Astrocyte of the spinal cord (primary cell): ENCODE measurements at regions not wholly inside any gene's neighbourhood (a gene's known extent, or its start where the extent isn't known, plus 50 kb on each side); places are given as distances from the start of the nearest gene placed in this dataset.
A peak's percentile ranks its signal among the peaks of the same experiment; 100 is the strongest.

ENCODE experiments used
- DNase-seq: peaks from one replicate; pipeline ENCODE4 v3.0.0; 2011; ENCODE audit warnings: low read depth, low spot score
- H3K4me3 ChIP-seq: 2 replicates; pipeline ENCODE4 v1.5.1; 2011; ENCODE audit warnings: low read depth, mild to moderate bottlenecking, low read length, moderate library complexity
- in situ Hi-C: cut with HindIII; loops from 2 replicates; pipeline ENCODE4 v1.10.0; 2017; ENCODE audit warnings: low sequenced_read_pairs
- TF ChIP-seq, protein P1 (sequence below): IDR thresholded peaks from 2 replicates; pipeline ENCODE4 v1.5.1; 2012; ENCODE audit warnings: low read depth, mild to moderate bottlenecking, low read length, inconsistent platforms

GRCh38 chr3:43862992-43863805 is 172.5 kb downstream of the ABHD5 start:
- DNase-seq, result no peak
- H3K4me3 ChIP-seq, result no peak overlapping the region
- TF ChIP-seq, protein P1, sequence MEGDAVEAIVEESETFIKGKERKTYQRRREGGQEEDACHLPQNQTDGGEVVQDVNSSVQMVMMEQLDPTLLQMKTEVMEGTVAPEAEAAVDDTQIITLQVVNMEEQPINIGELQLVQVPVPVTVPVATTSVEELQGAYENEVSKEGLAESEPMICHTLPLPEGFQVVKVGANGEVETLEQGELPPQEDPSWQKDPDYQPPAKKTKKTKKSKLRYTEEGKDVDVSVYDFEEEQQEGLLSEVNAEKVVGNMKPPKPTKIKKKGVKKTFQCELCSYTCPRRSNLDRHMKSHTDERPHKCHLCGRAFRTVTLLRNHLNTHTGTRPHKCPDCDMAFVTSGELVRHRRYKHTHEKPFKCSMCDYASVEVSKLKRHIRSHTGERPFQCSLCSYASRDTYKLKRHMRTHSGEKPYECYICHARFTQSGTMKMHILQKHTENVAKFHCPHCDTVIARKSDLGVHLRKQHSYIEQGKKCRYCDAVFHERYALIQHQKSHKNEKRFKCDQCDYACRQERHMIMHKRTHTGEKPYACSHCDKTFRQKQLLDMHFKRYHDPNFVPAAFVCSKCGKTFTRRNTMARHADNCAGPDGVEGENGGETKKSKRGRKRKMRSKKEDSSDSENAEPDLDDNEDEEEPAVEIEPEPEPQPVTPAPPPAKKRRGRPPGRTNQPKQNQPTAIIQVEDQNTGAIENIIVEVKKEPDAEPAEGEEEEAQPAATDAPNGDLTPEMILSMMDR, result no peak
- in situ Hi-C loops, result no loop called here

DNA sequence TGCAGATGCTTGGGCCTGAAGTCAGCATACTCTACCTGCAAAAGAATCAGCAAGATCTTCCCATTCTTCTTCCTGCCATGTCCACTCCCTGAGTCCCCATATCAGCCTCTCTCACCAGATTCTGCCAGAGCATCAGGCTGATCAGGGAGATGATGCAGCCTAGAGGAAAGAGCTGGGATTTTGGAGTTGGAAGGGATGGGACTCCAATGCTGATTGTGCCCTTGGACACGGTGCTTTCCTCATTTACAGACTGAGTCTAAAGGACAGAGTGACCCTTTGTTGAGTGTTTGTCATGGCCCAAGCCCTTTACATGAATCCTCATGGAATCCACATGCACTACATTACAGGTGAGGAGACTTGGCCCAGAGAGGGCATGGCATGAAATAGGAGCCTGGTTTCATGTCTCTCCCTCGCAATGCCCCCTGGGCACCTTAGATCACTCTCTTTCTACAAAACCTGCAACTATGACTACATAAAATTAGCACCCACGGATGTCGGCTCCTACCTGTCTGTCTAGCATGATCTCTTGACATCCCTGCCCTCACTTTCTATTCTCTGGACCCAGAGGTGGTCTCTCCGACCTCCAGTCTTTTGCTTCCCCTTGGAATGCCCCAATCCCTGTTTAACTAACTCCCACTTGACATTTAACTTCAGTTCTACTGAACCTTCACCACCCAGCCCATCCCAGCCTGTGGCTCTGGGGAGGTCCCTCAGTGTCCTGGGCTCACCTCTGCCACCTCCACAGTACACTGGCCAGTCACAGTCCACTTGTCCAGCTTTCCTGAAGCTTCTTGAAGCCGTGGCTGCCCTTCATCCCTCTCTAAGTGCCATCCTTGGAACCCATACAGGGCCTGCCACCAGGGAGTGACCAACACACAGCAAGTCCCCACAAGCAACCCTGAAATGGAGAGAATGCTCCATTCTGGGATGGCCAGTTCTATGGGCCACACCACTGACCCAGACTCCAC is 173.5 kb downstream of the ABHD5 start:
- no peak overlapping the region for H3K4me3 ChIP-seq
- no peak for DNase-seq
- in situ Hi-C loops, result no loop called here
- TF ChIP-seq, protein P1, result no peak

DNA sequence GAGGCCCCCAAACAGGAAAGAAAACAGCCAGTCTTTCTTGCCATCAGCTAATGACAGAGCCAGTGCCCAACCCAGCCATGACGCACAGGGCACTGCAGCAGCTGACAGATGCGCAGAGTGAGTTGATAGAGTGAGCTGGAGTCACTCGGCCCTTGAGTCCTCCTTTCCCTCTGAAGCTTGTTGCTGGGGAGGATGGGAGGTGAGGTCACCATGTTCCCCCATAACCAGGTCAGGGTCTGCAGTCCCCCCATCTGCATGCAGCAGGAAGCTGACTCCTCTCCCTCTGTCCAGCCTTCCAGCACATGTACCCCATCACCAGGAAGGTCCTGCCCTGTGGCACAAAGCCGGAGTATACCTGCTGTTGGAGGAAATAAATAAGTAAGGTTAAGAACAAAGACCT is 174.6 kb downstream of the ABHD5 start:
- TF ChIP-seq, protein P1, result no peak
- no peak for DNase-seq
- in situ Hi-C loops, result no loop called here
- no peak overlapping the region for H3K4me3 ChIP-seq

DNA sequence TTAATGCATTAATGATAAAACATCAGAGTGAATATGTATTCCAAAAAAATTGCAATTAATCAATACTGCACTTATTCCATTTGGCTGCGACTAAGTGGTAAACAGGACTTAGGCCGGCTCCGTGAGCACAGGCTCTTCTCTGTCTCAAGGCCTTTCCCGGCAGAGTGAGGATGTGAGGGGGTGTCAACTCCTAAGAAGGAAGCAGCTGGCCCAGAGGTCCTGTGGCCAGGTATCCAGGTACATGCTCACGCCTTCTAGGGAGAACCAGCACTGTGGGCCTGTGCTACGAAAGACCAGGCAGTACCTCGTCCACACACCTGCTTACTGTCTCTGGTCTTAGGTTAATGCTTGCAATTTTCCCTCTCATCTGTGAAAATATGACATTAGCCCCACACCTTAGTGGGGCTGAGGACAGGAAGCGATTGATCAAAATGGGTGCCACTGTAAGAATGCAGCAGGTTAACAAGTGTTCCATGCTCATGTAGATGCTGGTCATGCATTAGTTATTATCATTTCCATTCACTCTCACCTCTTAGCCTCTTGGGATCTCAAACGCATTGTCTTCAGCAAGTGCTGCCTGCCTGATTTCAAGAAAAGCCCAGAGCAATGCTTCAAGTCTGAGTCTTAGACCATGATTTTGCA is 175.3 kb downstream of the ABHD5 start:
- in situ Hi-C loops, result no loop called here
- TF ChIP-seq, protein P1, result no peak

GRCh38 chr3:43866529-43867353 is 176.0 kb downstream of the ABHD5 start:
- TF ChIP-seq, protein P1, result no peak
- in situ Hi-C loops, result no loop called here
- DNase-seq, result peak; percentile 95
- no peak overlapping the region for H3K4me3 ChIP-seq

More for the DNA sequence above, 175.3 kb downstream of the ABHD5 start:
- DNase-seq, result no peak
- no peak overlapping the region for H3K4me3 ChIP-seq
